ENCODE measurements at regions not wholly inside any gene's neighbourhood (a gene's known extent, or its start where the extent isn't known, plus 50 kb on each side); places are given as distances from the start of the nearest gene placed in this dataset.

DNA sequence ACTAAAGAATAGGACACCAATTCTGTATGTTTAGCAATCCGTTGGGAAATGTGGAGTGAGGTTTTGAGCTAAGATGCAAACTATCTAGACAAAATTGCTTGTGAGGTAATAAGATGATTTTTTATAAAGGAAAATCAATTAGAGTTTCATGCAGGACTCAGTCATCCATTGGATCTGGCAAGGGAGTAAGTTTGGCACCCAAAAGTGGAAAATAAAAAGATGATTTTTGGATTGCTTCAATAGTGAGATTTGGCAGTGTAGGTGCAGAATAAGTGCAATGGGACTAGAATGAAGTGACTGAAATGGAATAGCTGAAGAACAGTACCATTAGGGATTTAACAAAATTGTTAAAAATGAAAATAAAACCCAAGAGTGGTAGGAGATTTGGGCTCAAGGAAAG is 290.5 kb upstream of the EPHA5 start:
- TF ChIP-seq, protein P1, sequence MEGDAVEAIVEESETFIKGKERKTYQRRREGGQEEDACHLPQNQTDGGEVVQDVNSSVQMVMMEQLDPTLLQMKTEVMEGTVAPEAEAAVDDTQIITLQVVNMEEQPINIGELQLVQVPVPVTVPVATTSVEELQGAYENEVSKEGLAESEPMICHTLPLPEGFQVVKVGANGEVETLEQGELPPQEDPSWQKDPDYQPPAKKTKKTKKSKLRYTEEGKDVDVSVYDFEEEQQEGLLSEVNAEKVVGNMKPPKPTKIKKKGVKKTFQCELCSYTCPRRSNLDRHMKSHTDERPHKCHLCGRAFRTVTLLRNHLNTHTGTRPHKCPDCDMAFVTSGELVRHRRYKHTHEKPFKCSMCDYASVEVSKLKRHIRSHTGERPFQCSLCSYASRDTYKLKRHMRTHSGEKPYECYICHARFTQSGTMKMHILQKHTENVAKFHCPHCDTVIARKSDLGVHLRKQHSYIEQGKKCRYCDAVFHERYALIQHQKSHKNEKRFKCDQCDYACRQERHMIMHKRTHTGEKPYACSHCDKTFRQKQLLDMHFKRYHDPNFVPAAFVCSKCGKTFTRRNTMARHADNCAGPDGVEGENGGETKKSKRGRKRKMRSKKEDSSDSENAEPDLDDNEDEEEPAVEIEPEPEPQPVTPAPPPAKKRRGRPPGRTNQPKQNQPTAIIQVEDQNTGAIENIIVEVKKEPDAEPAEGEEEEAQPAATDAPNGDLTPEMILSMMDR (IDR thresholded peaks at IDR 0.05) = no peak
- TF ChIP-seq POLR2AphosphoS5 (IDR thresholded peaks at IDR 0.05; ENCODE audit: low read depth, low read length) (no peak), SIN3A (IDR thresholded peaks at IDR 0.05; ENCODE audit: borderline replicate concordance, insufficient read depth, low read depth, low read length) (no peak), TCF7L2 (IDR thresholded peaks at IDR 0.05; ENCODE audit: low read depth, low read length) (no peak)
- TF ChIP-seq, protein P2, sequence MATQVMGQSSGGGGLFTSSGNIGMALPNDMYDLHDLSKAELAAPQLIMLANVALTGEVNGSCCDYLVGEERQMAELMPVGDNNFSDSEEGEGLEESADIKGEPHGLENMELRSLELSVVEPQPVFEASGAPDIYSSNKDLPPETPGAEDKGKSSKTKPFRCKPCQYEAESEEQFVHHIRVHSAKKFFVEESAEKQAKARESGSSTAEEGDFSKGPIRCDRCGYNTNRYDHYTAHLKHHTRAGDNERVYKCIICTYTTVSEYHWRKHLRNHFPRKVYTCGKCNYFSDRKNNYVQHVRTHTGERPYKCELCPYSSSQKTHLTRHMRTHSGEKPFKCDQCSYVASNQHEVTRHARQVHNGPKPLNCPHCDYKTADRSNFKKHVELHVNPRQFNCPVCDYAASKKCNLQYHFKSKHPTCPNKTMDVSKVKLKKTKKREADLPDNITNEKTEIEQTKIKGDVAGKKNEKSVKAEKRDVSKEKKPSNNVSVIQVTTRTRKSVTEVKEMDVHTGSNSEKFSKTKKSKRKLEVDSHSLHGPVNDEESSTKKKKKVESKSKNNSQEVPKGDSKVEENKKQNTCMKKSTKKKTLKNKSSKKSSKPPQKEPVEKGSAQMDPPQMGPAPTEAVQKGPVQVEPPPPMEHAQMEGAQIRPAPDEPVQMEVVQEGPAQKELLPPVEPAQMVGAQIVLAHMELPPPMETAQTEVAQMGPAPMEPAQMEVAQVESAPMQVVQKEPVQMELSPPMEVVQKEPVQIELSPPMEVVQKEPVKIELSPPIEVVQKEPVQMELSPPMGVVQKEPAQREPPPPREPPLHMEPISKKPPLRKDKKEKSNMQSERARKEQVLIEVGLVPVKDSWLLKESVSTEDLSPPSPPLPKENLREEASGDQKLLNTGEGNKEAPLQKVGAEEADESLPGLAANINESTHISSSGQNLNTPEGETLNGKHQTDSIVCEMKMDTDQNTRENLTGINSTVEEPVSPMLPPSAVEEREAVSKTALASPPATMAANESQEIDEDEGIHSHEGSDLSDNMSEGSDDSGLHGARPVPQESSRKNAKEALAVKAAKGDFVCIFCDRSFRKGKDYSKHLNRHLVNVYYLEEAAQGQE (IDR thresholded peaks at IDR 0.05; ENCODE audit: insufficient read depth in 1 of 2, low read depth in 2 of 2, low read length in 1 of 2) = no peak
- H3K9me3 ChIP-seq (ENCODE audit: control insufficient read depth, insufficient read depth, low read depth, low read length) = no peaks in the 10 kb centered on the region
- ChIA-PET POLR2A (no interaction called here), CTCF (no interaction called here)
- no peak overlapping the region for H3K27ac ChIP-seq (ENCODE audit: low read length)
- no peaks in the 10 kb centered on the region for H3K4me1 ChIP-seq (ENCODE audit: control insufficient read depth, insufficient read depth, low read length)
- ATAC-seq (no peak), DNase-seq (ENCODE audit: low read depth, low spot score) (no peak)
- H3K27me3 ChIP-seq (ENCODE audit: control insufficient read depth, insufficient read depth, low read length) = no peaks in the 10 kb centered on the region
- intact Hi-C loops (cut with micrococcal nuclease; ENCODE audit: unreplicated experiment) = no loop called here
- no TSS peak for BruUV-seq (replicated peaks)
- H3K36me3 ChIP-seq (ENCODE audit: control insufficient read depth, insufficient read depth, low read length) = no peaks in the 10 kb centered on the region
- no peak overlapping the region for H3K4me3 ChIP-seq (ENCODE audit: low read depth in 2 of 2, low read length in 2 of 2)
- in situ Hi-C loops (cut with HindIII; ENCODE audit: low pct_unique_long_range_greater_than_20kb, low sequenced_read_pairs) = no loop called here

DNA sequence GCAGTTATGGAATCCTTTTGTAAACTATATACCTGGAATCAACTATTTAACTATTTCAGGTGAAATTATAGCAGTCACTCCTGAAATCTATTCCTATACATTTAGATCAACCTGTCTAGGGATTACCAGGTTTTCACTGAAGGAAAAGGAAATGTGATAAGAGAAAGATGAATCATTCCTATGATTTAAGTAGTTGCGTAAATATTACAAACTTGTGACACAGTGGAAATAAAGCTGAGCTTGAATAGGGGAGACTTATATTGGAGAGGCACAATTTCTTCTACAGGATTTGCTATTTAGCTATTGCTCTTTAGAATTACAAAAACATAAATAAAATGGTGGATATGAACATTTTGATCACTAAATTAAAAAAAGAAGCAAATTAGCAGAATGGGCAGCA is 284.1 kb upstream of the EPHA5 start:
- CTCF ChIA-PET = no interaction called here
- H3K9me3 ChIP-seq (ENCODE audit: control insufficient read depth, insufficient read depth, low read depth, low read length) = no peaks in the 10 kb centered on the region
- no peaks in the 10 kb centered on the region for H3K36me3 ChIP-seq (ENCODE audit: control insufficient read depth, insufficient read depth, low read length)
- no peaks in the 10 kb centered on the region for H3K27me3 ChIP-seq (ENCODE audit: control insufficient read depth, insufficient read depth, low read length)
- POLR2A ChIA-PET = no interaction called here
- DNase-seq (ENCODE audit: low read depth, low spot score) (no peak), ATAC-seq (no peak)
- H3K4me3 ChIP-seq (ENCODE audit: low read depth in 2 of 2, low read length in 2 of 2) = no peak overlapping the region
- no TSS peak for BruUV-seq (replicated peaks)
- no peak overlapping the region for H3K27ac ChIP-seq (ENCODE audit: low read length)
- no peaks in the 10 kb centered on the region for H3K4me1 ChIP-seq (ENCODE audit: control insufficient read depth, insufficient read depth, low read length)
- in situ Hi-C loops (cut with HindIII; ENCODE audit: low pct_unique_long_range_greater_than_20kb, low sequenced_read_pairs) (no loop called here), intact Hi-C loops (cut with micrococcal nuclease; ENCODE audit: unreplicated experiment) (no loop called here)
- no peak for TF ChIP-seq TCF7L2 (IDR thresholded peaks at IDR 0.05; ENCODE audit: low read depth, low read length)
- no peak for TF ChIP-seq POLR2AphosphoS5 (IDR thresholded peaks at IDR 0.05; ENCODE audit: low read depth, low read length)
- TF ChIP-seq, protein P2 (IDR thresholded peaks at IDR 0.05; ENCODE audit: insufficient read depth in 1 of 2, low read depth in 2 of 2, low read length in 1 of 2) = no peak
- TF ChIP-seq, protein P1 (IDR thresholded peaks at IDR 0.05) = no peak
- no peak for TF ChIP-seq SIN3A (IDR thresholded peaks at IDR 0.05; ENCODE audit: borderline replicate concordance, insufficient read depth, low read depth, low read length)

Data from Panc1 (cell line).